NCI-H1105 treated with DMSO at 0.1 percent for 48 hours (cell line): ENCODE measurements at regions not wholly inside any gene's neighbourhood (a gene's known extent, or its start where the extent isn't known, plus 50 kb on each side); places are given as distances from the start of the nearest gene placed in this dataset.

Source experiments
- DNase-seq: peaks from one replicate; lab custom pipeline; 2025; lab: John Stamatoyannopoulos, UW

DNA sequence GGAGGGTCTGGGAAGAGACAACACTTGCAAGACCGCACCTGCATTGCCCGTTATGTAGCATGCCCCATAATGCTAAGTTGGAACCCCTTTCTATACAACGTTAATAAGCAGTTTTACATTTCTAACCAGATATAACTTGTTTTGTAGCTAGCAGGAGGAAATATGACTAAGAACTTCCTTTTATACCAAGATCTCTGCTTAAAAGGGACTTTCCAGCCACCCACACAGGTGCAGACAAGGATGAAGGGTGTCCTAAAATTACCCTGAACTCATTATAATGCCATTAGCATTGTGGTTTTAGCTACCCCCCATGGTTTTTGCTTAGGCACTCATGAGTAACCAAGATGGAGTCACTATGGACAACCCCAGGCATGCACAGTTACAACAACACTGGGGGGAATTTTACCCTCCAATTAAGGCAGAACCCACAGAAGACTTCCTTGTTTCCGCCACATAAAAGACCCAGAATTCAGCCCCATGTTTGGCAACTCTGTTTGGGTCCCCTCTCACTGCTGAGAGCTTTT is 362.8 kb downstream of the CBLN2 start:
- no peak for DNase-seq

DNA sequence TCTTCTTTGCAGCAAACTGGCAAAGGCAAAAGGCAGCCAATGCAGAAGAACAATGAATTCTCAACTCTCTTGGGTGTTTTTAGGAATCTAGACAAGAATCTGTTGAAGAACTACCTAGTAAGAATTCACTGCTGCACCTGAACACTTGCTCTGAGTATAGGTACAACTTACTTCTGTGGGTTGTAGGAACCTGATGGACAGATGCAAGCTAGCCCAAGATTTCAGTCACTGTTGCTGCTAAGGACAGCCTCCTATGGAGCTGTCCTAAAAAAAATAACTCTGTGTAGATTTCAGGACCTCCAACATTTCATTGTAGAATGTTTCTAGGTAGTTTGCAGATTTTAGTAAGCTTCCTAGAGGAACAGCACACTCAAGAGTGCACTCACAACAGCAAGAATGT is 363.5 kb downstream of the CBLN2 start:
- no peak for DNase-seq

GRCh38 chr18:72174972-72175649 is 369.0 kb downstream of the CBLN2 start:
- DNase-seq = no peak

GRCh38 chr18:72171596-72171995 is 372.5 kb downstream of the CBLN2 start:
- peak; percentile 99 for DNase-seq

DNA sequence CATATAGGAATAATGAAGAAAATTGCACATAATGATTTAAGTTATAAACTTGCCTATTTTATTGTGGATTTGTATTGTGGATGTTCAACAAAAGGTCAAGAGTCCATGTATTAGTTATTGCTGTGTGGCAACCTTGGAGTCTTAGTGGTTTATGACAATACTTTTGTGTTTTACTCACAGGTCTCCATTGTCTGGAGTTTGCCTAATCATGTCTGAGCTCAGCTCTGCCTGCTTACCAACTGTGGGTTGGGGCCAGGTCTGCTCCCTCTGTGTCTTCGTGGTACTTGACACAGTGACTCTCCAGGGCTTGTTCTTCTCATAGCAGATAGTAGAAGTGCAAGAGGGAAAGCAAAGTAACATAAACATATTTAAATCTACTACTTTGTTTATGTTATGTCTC is 382.5 kb downstream of the CBLN2 start:
- DNase-seq = no peak

DNA sequence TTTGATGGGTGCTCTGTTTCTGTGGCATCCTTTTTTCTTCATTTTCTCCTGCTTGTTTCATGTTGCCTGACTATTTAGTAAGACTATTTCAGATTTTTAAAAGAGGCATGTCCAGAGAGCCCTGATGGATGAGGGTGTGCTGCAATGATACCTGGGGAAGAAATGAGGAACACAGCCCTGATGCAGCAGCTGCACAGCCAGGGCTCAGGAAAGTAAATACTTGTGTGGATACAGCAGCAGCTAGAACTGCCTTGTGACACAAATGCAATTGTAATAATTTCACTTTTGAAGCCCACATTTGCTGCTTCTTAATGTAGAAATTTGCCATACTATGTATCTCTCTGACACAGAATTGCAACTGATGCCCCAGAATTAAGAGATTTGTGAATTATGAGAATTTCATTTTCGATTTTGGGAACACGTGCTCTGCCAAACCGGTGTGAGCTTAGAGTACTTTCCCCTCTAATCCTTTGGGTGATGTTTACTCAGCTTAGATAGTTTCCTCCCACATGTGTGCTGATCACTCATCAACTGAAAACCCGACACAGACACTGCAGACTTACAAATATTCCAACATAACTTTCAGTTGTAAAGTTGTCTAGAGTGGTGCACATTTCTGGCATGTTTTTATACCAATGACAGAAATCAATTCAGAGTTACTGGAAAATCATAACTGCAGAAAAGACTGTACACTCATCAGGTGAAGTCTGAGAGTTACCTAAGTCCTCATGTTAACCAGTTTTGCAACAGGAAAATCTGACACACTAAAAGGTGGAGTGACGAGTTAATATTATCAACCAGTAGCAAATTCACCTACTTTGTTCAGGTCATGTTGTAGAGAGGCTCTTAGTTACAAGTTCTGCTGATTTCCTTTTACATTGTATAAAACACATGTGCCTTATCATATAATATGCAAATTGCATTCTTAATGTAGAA is 383.4 kb downstream of the CBLN2 start:
- DNase-seq = peak; percentile 49

- peak; percentile 75 for DNase-seq
Measured at GRCh38 chr18:72155327-72155726, 388.8 kb downstream of the CBLN2 start.

DNA sequence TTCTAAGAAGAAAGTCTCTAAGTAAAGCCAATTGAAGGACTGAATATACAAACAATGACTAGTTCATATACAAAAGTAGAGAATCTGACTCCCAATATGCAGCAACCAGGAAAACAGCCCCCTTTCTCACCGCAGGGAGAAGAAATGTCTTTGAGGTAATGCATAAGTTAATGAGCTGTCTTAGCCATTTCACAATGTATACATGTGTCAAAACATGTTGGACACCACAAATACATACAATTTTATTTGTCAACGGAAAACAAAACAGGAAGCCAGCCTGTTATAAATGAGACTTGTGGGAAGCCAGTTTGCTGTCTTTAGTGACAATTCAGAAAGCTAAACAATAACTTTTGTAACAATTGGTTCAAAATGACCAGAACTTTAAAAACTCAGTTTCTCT is 389.2 kb downstream of the CBLN2 start:
- no peak for DNase-seq

DNA sequence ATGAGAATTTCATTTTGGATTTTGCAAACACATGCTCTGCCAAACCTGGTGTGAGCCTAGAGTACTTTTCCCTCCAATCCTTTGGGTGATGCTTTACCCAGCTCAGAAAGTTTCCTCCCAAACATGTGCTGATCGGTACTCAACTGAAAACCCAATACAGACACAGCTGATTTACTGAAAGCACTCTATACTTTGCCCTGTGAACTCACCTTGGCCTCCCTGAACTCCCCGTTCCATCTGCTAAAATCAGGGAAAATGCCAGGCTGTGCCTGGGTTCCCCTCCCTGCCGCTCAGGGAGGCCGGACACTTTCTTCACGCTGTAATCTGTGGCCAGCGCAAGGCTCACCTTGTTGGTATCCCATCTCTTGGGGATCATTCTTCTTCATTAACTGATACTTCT is 391.2 kb downstream of the CBLN2 start:
- DNase-seq = no peak

DNA sequence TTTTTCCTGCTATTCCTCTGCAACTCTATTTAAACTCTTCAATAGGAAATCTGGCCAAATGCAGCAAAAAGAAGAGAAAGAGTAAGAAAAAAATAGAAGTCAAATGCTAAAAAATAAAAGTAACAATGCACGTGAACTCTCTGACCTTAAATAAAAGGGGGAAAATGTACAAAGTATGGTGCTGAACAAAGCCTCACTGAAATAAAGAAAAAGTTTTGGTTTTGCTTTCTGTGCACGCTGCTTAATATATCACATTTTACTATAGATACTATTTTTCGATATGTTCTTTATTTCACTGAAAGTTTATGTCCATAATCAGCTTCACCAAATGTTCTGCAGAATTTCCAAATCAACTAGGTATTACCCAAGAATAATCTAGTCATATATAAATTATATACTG is 396.3 kb downstream of the CBLN2 start:
- no peak for DNase-seq

DNA sequence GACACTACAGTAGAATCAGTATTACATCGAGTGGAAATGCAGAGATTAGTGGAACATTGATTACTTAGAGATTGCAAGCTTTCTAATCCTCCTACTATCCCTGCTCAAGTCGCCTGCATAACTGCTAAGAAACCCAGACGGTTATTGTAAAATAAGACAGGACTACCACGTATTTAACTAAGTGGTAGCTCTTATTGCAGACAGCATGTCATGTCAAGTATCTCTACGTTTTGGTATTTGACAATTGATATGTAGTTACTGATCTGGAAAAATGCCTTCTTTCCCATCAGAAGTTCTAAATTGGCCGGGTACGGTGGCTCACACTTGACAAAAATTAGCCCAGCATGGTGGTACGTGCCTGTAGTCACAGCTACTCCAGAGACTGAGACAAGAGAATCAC is 404.1 kb downstream of the CBLN2 start:
- DNase-seq = no peak

DNA sequence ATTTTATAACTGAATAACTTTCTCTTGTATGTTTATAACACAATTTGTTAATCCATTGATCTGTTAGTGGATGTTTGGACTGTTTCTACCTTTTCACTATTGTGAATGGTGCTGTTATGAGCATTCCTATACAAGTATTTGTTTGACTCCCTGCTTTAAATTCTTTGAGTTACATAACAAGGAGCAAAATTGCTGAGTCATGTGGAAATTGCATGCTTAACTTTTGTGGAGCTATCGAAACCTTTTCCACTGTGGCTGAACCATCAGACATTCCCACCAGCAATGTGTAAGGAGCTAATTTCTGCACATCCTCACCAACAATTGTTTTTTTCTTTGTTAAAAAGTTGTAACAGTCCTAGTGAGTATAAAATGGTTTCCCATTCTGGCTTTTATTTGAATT is 415.5 kb downstream of the CBLN2 start:
- no peak for DNase-seq

DNA sequence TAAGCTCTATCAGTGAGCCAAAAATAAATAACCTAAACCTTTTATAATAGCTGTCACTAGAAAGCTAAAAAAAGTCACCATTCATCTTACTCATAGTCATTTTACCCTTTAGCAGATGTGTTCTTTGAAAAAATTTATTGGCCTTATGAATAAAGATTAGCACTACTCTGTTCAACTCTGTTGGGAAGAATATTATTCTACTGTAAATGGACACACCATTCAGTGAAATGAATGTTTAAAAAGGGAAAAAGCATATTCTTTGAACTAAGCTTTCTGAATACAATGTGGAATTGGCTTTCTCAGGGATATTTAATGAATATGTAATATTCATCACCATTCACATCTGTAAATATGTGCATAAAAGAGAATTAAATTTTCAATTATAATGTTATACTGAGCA is 422.0 kb downstream of the CBLN2 start:
- peak; percentile 39 for DNase-seq

GRCh38 chr18:72119082-72119481 is 425.1 kb downstream of the CBLN2 start:
- DNase-seq = no peak

- no peak for DNase-seq
Measured at GRCh38 chr18:72114801-72115594, 429.1 kb downstream of the CBLN2 start.

DNA sequence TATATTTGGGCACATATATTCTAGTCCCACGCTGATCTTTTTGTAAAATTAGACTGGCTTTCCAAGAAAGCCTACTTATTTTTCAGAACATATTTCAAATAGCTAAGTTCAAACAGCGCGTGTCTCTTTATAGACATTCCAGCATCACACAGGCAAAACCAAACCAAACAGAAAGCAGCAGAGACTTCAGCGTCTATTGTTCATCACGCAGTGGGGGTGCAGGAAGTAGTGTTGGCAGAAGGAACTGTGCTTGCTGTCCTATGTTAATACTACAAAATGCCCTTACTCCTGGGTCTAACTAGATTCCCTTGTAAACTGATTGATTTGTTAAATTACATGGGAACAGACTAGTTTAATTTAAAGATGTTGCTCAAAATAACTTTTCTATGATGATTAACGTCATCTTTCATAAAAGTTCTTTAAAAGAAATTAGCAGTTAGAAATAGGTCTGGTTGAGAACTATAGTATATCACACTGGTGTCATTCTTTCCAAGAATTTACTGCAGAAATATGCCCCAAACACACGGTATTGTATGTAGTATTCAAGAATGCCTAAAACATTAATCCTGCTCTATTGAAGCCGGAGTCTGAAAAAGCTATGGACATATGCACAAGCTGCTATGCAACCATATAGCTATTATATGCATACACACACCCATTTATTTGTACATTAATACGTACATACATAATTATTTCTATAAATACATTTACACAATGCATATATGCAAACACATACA is 436.3 kb downstream of the CBLN2 start:
- no peak for DNase-seq

DNA sequence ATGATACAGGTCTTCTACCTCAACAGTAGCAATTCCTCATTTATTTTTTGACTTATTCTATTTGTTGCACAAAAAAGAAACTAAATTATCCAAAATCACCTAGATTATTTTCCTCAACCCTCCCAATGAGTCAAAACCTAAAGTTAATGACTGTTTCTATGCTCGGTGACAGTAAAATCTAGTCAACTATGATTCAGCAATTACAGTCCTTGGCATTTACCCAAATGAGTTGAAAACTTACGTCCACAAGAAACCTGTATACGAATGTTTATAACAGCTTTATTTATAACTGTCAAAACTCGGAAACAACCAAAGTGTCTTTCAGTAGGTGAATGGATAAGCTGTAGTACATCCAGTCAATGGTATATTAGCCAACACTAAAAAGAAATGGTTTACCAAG is 439.3 kb downstream of the CBLN2 start:
- DNase-seq = no peak

- DNase-seq = no peak
Measured at GRCh38 chr18:72102412-72102811, 441.7 kb downstream of the CBLN2 start.

DNA sequence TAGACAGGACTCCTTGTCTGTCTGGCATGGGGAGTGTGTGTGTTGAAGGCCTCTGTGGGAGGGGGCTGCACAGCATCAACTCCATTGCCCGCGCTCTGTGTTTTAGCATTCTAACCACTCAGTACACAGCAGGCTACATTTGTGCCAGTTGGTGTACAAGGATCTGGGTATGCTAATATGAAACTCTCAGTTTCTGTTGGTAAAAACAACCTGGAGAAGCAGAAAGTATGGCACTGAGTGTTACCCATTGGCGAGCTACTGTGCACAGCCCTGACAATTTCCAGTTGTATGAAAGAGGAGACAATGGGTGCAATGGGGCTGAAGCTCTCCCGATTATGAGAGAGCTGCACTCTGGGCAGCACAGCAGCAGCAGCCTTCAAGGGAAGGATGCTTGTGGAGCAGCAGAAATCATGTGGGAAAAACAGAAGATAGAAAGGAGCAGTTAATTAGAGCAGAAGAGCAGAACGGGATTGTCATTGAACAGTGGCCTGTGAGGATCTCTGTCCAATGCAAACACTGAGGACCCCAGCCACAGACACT is 443.6 kb downstream of the CBLN2 start:
- DNase-seq = no peak

DNA sequence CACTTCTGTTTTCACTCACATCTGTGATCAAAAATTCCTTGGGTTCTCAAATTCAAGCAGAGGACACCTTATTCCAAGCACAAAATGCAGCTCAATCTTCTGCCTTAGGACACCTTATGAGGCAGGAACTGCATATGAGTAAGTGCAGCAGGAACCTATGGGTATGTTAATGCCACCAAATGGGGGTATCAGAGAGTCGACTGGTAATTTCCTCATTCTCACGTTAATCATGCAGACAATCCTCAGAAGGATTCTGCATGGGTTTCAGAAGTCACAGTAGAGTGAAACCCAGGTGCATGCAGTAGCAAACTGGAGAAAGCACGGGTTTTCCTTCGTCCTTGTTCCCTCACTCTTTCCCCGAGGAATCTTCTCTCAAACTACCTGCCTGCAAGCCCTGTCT is 452.8 kb downstream of the CBLN2 start:
- no peak for DNase-seq

DNA sequence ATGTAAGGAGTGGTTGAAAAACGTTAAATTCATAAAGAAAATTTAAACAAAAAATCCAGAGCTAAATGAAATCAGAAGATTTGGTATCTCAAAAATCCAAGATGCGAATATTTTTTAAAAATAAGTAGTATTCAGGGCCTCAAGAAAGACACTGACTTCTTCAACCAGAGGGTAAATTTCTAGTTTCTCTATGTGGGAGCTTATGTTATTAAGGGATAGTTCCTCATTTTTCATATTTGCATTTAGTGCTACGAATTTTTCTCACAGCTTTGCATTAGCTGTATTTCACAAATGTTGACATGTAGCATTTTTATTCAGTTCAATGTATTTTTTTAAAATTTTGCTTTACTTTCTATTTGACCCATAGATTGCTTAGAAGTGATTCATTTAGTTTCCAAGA is 454.7 kb downstream of the CBLN2 start:
- DNase-seq = no peak
